Hepatocyte (in vitro differentiated cells): ENCODE measurements at regions not wholly inside any gene's neighbourhood (a gene's known extent, or its start where the extent isn't known, plus 50 kb on each side); places are given as distances from the start of the nearest gene placed in this dataset.

Experiments
- DNase-seq: peaks from one replicate; pipeline ENCODE4 v3.0.0-alpha.2; 2016; ENCODE audit warnings: low spot score
- H2AFZ ChIP-seq: fragments of 200-600 bp; sonication (generic); 2 replicates; pipeline ENCODE4 v1.6.0; 2016; ENCODE audit warnings: antibody characterized with exemption, mild to moderate bottlenecking
- H3K27ac ChIP-seq: fragments of 200-600 bp; sonication (generic); 2 replicates; pipeline ENCODE4 v1.5.1; 2016; ENCODE audit warnings: mild to moderate bottlenecking
- H3K27me3 ChIP-seq: fragments of 200-600 bp; sonication (generic); 2 replicates; pipeline ENCODE4 v1.6.1; 2016
- H3K36me3 ChIP-seq: fragments of 200-600 bp; sonication (generic); replicated peaks from 2 replicates; pipeline ENCODE4 v1.5.1; 2016; ENCODE audit warnings: low read depth; ENCODE audit not compliant: insufficient read depth
- H3K4me1 ChIP-seq: fragments of 200-600 bp; sonication (generic); 2 replicates; pipeline ENCODE4 v1.5.1; 2016; ENCODE audit warnings: mild to moderate bottlenecking, moderate library complexity; ENCODE audit not compliant: insufficient read depth
- H3K4me2 ChIP-seq: fragments of 200-600 bp; sonication (generic); 2 replicates; pipeline ENCODE4 v1.6.0; 2016
- H3K4me3 ChIP-seq: fragments of 200-600 bp; sonication (generic); 2 replicates; pipeline ENCODE4 v1.5.1; 2016; ENCODE audit warnings: mild to moderate bottlenecking
- H3K79me2 ChIP-seq: fragments of 200-600 bp; sonication (generic); 2 replicates; pipeline ENCODE4 v1.6.0; 2017; ENCODE audit warnings: mild to moderate bottlenecking
- H3K9me2 ChIP-seq: fragments of 200-600 bp; sonication (generic); replicated peaks from 2 replicates; pipeline ENCODE4 v1.6.0; 2017; ENCODE audit warnings: mild to moderate bottlenecking; ENCODE audit not compliant: insufficient read depth
- H3K9me3 ChIP-seq: fragments of 200-600 bp; sonication (generic); 2 replicates; pipeline ENCODE4 v1.5.1; 2016; ENCODE audit warnings: low read depth, mild to moderate bottlenecking
- H4K20me1 ChIP-seq: fragments of 200-600 bp; sonication (generic); 2 replicates; pipeline ENCODE4 v1.6.0; 2016; ENCODE audit warnings: mild to moderate bottlenecking; ENCODE audit not compliant: insufficient read depth, poor library complexity, severe bottlenecking
- CTCF ChIP-seq: fragments of 200-600 bp; sonication (generic); IDR thresholded peaks from 2 replicates; pipeline ENCODE4 v1.5.1; 2016; ENCODE audit warnings: antibody characterized with exemption, mild to moderate bottlenecking; ENCODE audit not compliant: poor library complexity
- EZH2 ChIP-seq: fragments of 200-600 bp; sonication (generic); IDR thresholded peaks from 2 replicates; pipeline ENCODE4 v1.6.1; 2016; ENCODE audit warnings: antibody characterized with exemption, mild to moderate bottlenecking, borderline replicate concordance
- EZH2phosphoT487 ChIP-seq: fragments of 200-600 bp; sonication (generic); IDR thresholded peaks from one replicate; pipeline ENCODE4 v1.6.1; 2018; ENCODE audit warnings: antibody characterized with exemption, mild to moderate bottlenecking, low read depth, moderate library complexity; ENCODE audit not compliant: unreplicated experiment, severe bottlenecking
- WGBS: methylation state at CpG from one replicate; pipeline ENCODE4 v1.1.6; 2016; ENCODE audit warnings: low lambda C conversion rate; ENCODE audit errors: missing lambda C conversion rate; 5-methylcytosine and 5-hydroxymethylcytosine counted together

- no peak for DNase-seq
- H2AFZ ChIP-seq = no peak overlapping the region
- H3K27ac ChIP-seq = no peak overlapping the region
- H3K27me3 ChIP-seq = peaks cover 7% of the 10 kb centered on the region
- TF ChIP-seq CTCF = no peak
- TF ChIP-seq EZH2 = no peak
- TF ChIP-seq EZH2phosphoT487 = no peak
- 54% methylated on average over 3 of the region's 3 CpGs for WGBS
- H3K4me1 ChIP-seq = no peaks in the 10 kb centered on the region
- H3K9me3 ChIP-seq = no peaks in the 10 kb centered on the region
- H3K9me2 ChIP-seq = no peaks in the 10 kb centered on the region
- no peak overlapping the region for H3K4me2 ChIP-seq
- H4K20me1 ChIP-seq = no peaks in the 10 kb centered on the region
- no peak overlapping the region for H3K4me3 ChIP-seq
- no peaks in the 10 kb centered on the region for H3K36me3 ChIP-seq
- H3K79me2 ChIP-seq = no peaks in the 10 kb centered on the region
Measured at GRCh38 chr5:175116466-175117048, 327.4 kb downstream of the DRD1 start.

GRCh38 chr5:175115831-175116230 lies 328.2 kb downstream of the DRD1 start:
- H2AFZ ChIP-seq = no peak overlapping the region
- H3K4me3 ChIP-seq = no peak overlapping the region
- H4K20me1 ChIP-seq = no peaks in the 10 kb centered on the region
- DNase-seq = no peak
- H3K9me3 ChIP-seq = no peaks in the 10 kb centered on the region
- no peak for TF ChIP-seq EZH2phosphoT487
- TF ChIP-seq EZH2 = no peak
- no peak for TF ChIP-seq CTCF
- H3K4me1 ChIP-seq = no peaks in the 10 kb centered on the region
- no peak overlapping the region for H3K27ac ChIP-seq
- H3K9me2 ChIP-seq = no peaks in the 10 kb centered on the region
- H3K27me3 ChIP-seq = peaks cover 7% of the 10 kb centered on the region
- no peaks in the 10 kb centered on the region for H3K36me3 ChIP-seq
- WGBS = 69% methylated on average over 9 of the region's 9 CpGs
- no peaks in the 10 kb centered on the region for H3K79me2 ChIP-seq
- no peak overlapping the region for H3K4me2 ChIP-seq

- TF ChIP-seq EZH2phosphoT487 (no peak), EZH2 (no peak), CTCF (no peak)
- H3K9me3 ChIP-seq = no peaks in the 10 kb centered on the region
- H4K20me1 ChIP-seq = no peaks in the 10 kb centered on the region
- H3K4me2 ChIP-seq = no peak overlapping the region
- H3K36me3 ChIP-seq = no peaks in the 10 kb centered on the region
- no peak overlapping the region for H2AFZ ChIP-seq
- H3K27ac ChIP-seq = no peak overlapping the region
- H3K4me3 ChIP-seq = no peak overlapping the region
- no peaks in the 10 kb centered on the region for H3K79me2 ChIP-seq
- no peaks in the 10 kb centered on the region for H3K9me2 ChIP-seq
- H3K4me1 ChIP-seq = no peaks in the 10 kb centered on the region
- H3K27me3 ChIP-seq = peaks cover 7% of the 10 kb centered on the region
- 25% methylated on average over 1 of the region's 2 CpGs for WGBS
- no peak for DNase-seq
Measured at GRCh38 chr5:175113947-175114346, 330.0 kb downstream of the DRD1 start.
